Occipital lobe (tissue), 2 donors: ENCODE measurements at regions not wholly inside any gene's neighbourhood (a gene's known extent, or its start where the extent isn't known, plus 50 kb on each side); places are given as distances from the start of the nearest gene placed in this dataset. TPM values are rescaled to one million over a fixed set of nuclear protein-coding genes. Genes with fewer than 3 reads are reported as not detected.
A peak's percentile ranks its signal among the peaks of the same experiment; 100 is the strongest.
"Not testable (repeated sequence)": the region's sequence is repeated elsewhere in the genome, so short reads cannot be mapped to it uniquely, and the experiment has no call there.

Experiments
- DNase-seq: peaks from one replicate; lab custom pipeline; 2025; lab: John Stamatoyannopoulos, UW
- small RNA-seq: library from RNA; depleted of rRNA; stranded (forward); fragments of <200 nt; gene quantifications from one replicate; pipeline ENCODE3, GENCODE V24; 2014

DNA sequence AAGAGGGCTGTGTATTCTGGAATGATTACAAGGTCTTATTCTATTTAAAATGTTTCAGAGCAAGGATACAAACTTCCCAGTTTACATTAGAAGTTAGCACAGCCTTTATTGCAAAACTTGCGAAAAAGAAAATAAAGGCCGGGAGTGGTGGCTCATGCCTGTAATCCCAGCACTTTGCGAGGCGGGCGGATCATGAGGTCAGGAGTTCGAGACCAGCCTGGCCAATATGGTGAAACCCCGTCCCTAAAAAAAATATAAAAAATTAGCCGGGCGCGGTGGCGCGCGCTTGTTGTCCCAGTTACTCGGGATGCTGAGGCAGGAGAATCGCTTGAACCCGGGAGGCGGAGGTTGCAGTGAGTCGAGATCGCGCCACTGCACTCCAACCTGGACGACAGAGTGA is 87.1 kb downstream of the TRIM27 start:
- DNase-seq, result not testable (repeated sequence)

DNA sequence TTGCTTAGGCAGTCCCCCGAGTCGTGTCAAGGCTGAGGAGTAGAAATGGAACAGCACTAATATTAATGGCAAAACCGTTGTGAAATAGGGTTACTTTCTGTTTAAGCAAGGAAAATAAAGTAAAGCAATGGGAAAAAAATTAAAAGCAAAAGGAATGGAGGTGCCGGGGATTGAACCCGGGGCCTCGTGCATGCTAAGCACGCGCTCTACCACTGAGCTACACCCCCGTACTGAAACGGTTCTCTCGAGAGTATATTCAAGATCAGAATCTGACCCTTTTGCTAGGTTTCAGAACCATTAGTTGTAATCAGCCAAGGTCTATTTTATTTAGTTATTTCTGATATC is 85.5 kb downstream of the TRIM27 start:
- peak; percentile 25 for DNase-seq

DNA sequence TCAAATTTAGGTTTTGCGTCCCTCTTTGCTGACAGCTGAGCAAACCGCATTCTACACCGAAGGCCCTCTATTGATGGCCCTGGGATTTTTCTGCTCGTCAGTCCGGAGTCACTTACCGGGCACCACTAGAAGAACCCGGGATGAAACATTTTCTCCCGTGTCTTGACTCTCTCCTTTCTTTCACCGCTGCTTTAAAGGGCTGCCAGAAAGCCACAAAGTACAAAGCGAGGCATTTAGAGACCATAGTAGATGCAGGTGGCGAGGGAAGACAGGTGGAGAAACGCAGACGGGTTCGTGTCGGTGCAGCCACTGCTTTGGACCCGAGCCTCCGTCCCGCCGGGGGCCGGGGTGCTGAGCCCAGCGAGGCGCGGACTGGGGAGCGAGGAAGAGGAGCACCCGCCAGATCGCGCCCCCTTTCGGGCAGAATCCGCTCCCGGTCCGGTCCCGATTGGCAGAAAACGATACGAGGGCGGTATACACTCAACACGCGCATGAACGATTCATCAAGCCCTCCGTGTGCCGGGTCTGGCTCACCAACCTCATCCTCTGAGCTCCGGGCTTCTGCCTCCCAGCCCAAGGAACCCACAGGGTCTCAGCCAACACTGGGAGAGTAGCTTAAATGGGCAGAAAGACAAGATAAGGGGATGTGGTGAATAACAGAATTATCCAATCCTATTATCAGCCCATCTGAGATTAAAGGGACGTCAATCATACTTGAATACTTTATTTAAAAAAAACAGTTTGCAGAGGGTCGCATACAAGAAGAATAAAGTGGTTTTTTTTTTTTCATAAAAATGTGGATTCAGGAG is 84.9 kb downstream of the TRIM27 start:
- peak; percentile 78 for DNase-seq

DNA sequence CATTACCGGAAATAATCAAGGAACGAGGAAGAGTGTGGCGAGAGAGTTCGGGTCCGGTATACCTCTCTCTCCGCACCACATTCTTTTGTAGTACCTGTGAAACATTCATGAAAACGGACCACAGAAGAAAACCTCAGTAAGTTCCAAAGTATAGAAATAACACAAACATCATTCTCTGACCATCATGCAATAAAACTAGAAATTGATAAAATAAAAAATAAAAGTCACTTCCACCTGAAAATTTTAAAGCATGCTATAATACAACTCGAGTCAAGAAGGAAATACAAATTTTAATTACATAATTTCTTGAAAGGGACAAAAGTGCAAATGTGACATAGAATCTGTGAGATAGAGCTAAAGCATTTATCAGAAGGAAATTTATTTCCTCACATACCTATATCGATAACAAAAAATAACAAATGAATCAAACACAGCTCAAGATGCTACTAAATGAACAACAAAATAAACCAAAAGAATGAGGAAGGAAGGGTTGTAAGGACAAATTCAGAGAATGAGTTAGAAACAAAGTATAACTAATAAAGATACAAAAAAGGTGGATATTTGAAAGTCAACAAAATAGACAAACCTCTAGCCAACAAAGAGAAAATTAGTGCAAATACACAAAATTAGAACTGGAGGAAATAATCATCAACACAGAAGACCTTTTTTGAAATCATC is 84.2 kb downstream of the TRIM27 start:
- DNase-seq, result no peak

DNA sequence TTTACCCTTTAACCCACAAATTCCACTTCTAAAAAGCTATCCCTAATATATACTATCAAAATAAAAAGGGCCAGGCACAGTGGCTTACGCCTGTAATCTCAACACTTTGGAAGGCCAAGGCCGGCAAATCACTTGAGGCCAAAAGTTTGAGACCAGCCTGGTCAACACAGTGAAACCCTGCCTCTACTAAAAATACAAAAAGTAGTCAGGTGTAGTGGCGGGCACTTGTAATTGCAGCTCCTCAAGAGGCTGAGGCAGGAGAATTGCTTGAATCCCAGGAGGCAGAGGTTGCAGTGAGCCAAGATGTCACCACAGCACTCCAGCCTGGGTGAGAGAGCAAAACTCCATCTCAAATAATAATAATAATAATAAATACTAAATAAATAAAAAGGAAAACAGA is 82.5 kb downstream of the TRIM27 start:
- no peak for DNase-seq

DNA sequence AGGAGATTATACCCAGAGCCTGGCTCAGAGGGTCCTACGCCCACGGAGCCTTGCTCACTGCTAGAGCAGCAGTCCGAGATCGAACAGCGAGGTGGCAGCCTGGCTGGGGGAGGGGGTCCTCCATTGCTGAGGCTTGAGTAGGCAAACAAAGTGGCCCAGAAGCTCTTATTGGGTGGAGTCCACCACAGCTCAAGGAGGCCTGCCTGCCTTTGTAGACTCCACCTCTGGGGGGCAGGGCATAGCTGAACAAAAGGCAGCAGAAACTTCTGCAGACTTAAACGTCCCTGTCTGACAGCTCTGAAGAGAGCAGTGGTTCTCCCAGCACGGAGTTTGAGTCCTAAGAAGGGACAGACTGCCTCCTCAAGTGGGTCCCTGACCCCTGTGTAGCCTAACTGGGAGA is 75.0 kb downstream of the TRIM27 start:
- DNase-seq, result not testable (repeated sequence)

Small RNA genes lying in the stretch of these regions (small RNA-seq; reads per million reads assigned to genes)
- not detected for gene AL121932.1
